CMK (cell line): ENCODE measurements at regions not wholly inside any gene's neighbourhood (a gene's known extent, or its start where the extent isn't known, plus 50 kb on each side); places are given as distances from the start of the nearest gene placed in this dataset.
"Not testable (repeated sequence)": the region's sequence is repeated elsewhere in the genome, so short reads cannot be mapped to it uniquely, and the experiment has no call there.

Experiments used
- DNase-seq: peaks from one replicate; pipeline ENCODE4 v3.0.0-alpha.2; 2010; ENCODE audit warnings: low read depth

DNA sequence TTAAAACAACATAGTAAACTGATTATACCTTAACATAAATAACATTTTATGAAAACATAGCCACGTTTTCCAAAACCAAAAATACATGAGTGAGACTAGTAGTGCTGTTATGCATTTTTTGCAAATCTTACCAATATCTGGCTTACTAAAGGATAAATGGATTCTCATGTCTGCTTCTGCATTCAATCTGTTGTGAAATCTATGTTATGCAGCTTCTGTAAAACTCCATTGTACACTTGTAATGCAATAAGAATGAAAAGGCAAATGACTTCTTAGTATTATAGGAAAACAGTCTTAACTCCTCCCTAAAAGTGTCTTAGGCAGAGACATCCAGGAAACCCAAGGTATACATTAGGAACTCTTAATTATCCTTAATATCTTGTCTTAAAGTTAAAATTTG lies 330.9 kb upstream of the THBS1 start:
- no peak for DNase-seq

DNA sequence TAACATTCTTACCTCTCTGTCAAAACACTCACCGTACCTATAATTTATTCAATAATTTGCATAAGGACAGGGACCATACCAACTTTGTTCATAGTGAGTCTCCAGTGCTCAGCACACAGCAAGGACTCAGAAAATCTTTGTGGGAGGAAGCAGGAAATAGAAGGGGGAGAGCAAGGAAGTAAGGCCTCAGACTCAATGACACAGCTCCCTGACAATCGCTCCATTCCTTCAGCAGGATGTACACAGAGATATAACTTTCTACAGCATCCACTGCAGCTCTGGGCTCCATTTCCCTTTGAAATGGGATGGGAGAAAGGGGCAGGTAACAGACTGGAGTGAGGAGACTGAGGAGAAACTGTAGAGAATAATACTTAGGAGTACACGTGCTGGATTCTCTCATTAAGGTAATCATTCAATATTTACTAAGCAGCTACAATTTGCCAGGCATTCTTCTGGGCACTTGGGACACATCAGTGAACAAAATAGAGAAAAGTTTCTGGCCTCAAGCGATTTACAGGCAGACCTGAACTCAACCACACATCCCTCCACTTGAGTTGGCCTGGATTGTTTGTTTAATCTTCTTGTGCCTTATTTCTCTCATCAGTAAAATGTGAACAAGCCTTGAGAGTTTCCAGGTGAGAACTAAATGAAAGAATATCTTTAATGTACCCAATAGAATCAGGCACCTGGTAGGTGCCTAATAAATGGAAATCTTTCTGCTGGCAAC lies 330.3 kb upstream of the THBS1 start:
- no peak for DNase-seq

DNA sequence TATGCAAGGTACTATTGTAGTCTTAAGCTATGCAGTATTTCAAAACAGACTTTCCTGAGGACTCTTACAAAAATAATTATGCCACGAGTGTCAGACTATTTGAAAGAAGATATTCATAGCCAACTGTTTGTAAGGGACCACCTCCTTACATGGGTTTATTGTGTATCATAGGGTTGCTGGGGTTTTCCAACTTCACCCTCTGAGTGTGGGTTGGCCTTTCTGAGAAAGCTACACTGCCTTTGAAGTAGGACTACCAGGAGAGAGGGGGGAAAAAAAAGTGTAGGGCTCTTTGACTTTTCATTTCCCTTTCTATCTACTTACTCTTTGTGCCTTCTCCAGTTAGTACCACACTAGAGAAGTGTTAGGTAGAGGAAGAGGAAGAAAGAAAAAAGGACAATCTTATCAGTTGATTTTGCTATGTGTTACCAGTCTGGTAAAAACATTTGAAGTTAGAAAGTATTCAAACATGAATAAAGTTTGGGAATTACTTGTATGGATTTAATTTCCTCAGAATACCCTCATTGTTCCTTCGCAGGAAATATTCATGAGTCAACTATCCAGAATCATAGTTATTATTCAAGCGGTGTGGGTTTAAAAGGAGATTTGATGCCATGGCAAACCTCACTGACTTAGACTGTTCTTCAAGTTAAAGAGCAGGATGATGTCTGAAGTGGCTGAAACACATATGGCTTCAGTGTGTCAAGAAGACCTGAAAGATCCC lies 329.3 kb upstream of the THBS1 start:
- no peak for DNase-seq

DNA sequence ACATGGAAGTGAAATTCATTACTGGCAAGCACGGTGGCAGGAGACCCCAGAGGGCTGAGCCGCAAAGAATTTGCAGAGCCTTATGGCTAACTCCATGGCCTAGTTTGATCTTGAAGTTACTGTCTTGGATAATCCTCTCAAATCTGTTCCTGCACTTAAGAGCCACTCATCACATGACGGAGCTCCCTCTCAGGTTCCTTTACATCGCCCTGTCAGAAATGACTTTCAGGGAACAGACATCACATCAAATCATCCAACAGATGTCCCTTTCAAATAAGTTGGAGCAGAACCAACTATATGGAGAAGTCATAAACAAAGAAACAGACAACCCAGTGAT lies 328.8 kb upstream of the THBS1 start:
- no peak for DNase-seq

DNA sequence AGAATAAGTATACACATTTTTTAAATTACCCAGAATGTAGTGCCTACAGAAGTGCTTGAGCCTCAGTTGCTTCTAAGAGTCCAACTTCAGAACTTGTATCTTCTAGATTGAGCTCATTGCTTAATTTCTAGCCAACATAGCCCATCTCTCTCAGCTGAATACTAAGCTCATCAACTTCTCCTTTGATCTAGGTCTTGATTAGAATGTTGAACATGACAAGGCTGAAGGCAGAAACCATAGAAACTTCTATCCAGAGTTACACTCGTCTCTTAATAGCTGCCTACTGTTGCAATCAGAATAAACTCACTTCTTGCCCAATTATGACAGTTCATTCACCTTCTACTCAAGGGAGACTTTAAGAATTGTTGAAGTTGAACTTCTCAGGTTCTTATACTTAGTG lies 327.3 kb upstream of the THBS1 start:
- DNase-seq: no peak

DNA sequence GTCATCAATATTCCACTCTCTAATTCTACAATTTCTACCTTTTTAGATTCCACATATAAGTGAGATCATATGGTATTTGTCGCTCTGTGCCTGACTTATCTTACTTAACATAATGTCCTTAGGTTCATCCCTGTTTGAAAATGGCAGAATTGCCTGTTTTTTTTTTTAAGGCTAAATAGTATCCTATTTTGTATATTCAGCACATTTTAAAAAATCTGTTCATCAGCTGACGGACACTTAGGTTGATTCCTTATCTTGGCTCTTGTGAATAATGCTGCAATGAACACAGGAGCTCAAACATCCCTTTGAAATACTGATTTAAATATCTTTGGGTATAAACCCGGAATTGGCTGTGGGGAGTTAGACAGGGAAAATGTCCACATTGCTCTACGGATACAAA lies 326.7 kb upstream of the THBS1 start:
- DNase-seq: no peak

DNA sequence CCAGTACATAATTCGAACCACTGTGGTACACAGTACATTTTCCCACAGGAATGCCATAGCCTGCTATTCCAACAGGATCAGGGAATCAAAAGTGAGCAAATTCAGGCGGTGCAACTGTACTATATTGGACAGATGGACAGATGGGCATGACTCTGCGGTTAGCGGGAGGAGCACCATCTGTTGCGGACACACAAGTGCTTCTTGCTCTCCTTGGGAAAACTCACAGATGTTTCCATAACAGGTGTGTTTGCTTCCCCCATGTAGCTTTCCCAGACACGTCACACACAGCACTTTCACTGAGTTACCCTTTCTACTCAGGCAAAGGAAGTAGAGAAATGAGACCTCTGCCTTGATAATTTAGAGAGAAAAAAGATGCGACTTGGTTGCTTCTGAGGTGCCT lies 325.1 kb upstream of the THBS1 start:
- no peak for DNase-seq

DNA sequence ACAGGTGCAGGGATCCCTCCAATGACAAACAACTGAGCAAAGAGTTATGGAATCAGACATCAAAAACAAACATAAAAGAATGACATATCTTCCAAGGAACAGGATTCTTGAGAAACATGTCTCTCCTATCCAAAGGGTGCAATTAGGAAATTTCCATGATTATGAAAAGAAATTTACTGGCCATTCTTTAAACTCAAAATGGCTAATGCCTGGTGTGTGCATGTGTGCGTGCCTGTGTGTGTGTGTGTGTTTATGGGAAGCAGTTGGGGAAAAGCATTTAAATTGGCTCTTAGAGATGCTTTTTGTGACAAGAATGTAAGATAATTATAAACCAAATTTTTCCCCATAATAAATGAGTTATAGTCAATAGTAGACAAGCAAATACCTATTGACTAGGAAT lies 320.5 kb upstream of the THBS1 start:
- DNase-seq: no peak

DNA sequence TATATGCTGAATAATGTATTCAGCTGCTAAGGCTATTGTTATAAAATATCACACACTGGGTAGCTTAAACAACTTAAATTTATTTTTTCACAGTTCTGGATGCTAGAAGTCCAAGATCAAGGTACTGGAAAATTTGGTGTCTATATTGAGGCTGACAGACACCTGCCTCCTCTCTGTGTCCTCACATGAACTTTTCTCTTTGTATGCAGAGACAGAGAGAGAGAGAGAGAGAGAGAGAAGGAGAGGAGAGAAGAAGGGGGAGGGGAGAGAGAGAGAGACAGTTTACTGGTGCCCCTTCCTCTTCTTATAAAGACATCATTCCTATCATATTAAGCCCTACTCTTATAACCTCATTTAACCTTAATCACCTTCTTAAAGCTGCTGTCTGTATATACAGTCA lies 320.1 kb upstream of the THBS1 start:
- no peak for DNase-seq

DNA sequence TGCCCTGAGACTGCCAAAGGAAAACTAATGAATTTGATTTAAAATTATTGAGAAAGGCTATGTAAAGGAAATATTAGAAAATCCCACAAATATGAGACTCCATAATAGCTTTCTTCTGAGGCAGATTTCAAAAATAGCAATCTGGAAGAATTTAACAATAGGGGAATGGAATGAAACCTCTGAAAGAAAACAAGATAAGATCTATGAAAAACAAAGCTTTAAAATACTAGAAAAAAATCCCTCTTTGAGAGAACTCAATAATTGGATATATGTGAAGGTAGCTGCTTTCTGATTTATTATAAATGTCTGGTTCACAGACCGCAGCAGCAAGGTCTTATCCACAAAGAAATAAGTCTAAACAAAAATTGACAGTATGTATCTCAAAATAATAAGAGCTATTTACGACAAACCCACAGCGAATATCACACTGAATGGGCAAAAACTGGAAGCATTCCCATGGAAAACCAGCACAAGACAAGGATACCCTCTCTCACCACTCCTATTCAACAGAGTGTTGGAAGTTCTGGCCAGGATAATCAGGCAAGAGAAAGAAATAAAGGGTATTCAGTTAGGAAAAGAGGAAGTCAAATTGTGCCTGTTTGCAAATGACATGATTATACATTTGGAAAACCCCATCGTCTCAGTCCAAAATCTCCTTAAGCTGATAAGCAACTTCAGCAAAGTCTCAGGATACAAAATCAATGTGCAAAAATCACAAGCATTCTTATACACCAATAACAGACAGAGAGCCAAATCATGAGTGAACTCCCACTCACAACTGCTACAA lies 319.3 kb upstream of the THBS1 start:
- not testable (repeated sequence) for DNase-seq

DNA sequence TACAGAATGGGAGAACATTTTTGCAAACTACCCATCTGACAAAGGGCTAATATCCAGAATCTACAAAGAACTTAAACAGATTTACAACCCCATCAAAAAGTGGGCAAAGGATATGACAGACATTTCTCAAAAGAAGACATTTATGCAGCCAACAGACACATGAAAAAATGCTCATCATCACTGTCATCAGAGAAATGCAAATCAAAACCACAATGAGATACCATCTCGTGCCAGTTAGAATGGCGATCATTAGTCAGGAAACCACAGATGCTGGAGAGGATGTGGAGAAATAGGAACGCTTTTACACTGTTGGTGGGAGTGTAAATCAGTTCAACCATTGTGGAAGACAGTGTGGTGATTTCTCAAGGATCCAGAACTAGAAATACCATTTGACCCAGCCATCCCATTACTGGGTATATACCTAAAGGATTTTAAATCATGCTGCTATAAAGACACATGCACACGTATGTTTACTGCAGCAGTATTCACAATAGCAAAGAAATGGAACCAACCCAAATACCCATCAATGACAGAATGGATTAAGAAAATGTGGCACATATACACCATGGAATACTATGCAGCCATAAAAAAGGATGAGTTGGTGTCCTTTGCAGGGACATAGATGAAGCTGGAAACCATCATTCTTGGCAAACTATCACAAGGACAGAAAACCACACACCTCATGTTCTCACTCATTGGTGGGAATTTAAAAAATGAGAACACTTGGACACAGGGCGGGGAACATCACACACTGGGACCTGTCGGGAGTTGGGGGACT lies 317.7 kb upstream of the THBS1 start:
- not testable (repeated sequence) for DNase-seq

DNA sequence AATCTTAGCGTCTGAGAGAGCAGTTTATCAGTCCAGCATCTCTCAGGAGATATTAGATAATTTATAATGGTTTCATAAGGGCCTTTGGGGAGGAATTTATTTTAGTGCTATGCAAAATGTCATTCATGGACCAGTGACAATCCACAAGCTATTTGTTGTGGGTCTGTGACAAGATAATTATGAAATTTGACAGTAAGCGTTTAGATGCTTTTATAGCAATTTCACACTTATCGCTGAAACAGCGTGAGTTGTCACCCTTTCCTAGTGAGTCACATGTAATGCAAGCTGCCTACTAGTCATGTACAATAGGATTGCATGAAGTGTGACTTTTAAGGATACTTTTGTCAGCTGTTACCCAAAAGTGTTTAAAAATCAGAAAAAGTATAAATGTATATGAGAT lies 315.6 kb upstream of the THBS1 start:
- no peak for DNase-seq

DNA sequence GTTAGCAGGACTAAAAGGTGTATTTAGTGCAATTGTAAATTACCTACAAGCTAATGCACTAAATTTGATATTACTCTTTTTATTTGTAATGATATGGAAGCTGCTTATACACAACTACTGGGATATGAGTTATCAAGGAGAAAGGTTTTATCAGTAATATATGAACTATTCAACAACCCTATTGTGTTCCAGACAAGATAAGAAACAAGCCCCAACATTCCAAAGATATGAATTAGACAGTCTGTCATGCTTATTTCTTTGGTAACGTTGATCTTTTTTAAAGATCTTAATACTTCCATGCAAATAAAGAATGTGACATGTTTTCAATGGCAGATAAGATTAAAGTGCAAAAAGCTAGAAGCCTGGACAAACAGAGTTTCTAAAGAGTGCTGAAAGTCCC lies 314.0 kb upstream of the THBS1 start:
- DNase-seq: no peak

DNA sequence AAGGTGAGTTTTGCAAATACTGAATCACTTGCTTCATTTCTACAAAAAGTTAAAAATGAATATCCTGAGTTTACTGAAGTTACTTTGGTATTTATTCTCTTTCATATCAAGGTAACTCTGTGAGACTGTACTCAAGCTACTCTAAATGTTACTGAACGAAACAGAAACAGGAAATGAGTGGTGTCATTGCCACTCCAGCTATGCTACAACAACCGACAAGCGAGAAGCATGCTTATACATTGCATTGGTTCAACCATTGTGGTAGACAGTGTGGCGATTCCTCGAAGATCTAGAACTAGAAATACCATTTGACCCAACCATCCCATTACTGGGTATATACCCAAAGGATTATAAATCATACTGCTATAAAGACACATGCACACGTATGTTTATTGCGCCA lies 313.2 kb upstream of the THBS1 start:
- no peak for DNase-seq

DNA sequence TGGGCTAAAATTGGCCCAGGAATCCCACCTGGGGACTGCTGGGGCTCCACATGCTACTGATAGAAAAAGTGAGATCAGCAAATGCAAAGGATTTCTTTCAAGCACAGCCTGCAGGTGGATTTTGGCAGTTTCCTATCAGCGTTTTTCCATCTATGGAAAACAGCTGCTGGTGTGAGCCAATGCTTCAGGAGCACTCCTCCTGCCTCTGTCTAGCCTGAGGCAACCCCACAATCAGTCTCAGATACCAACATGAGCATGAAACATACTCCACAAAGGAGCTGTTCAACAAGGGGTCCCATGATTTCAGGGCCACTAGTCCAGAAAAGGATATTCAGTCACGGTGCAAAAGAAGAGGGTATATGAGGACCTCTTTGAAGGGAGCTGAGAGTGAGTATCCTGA lies 311.5 kb upstream of the THBS1 start:
- DNase-seq: no peak

DNA sequence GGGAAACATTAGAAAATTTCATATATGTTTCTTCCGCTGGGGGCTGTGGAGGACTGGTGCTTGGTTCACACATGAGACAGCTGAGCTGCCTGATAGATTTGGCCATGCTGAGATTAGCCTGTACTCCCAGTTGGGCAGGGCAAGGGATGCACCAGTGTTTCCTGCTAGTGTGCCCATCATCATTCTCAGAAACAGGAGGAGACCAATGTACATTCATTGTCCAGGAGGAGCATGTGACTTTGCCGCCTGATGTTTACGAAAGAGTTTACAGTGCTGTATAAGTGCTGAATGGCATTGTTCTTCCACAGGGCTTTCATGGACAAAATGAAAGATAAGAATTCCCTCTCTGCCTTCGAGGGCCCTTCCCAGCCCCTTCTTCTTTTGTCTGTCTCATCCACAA lies 311.1 kb upstream of the THBS1 start:
- DNase-seq: no peak

DNA sequence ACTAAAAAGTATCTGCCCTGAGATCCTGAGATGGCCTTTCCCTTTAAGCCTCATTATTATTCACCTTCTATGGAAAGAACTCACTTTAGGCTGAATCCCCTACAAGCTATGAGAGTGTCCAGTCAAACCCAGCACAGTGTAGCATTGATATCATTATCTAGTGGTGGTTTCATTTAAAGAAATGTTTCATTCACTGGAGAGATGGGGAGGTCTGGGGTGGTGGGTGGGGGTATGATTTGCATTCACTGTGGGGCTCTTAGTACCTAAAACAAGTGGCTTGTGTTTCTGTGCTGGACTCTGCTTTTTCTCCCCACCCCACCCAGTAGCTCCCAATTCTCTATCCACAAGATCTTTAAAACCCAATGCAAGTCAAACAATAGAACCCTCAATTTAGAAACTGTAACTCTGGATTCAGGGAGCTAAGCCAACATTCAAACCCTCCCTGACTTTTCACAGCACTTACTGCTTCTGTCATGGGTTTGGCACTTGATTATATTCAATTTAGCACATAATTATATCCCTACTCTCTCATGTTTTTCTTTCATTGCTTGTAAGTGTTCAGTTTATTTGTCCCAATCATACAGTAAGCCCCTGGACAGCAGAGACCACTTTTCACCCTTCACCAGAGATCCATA lies 310.5 kb upstream of the THBS1 start:
- no peak for DNase-seq

DNA sequence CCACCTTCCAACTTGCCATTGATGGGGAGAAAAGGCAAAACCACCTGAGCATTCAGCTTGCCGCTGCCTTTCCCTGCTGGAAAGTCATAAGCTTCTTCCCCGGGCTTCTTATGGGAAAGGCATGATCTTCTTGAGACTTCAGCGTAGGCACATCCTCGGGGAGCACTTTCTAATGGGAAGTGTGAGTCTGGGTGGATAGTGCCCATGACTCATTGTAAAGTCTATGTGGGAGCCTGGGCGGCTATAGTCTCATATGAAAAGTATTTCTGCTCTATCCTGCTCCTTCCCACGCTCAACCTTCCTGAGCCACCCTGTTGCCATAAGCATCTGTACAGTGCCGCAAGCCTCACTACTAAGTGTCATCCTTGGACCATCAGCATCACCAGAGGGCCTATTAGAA lies 309.9 kb upstream of the THBS1 start:
- no peak for DNase-seq

DNA sequence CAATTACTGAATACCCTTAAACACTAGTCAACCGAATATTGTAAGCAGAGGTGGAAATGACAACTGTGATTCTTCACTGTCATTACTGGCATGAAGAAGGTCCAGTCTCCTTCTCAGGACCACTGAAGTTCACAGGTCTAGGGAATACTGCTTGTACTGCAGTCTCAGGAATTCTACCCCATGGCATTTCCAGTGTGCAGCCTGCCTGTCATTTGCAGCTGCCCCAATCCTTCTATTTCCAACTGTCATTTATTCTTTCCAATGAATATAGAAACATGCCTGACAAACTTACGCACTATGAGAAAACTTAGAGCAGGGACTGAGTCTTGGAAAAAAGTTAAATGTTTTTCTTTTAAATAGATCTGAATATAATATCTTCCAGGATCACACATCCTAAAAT lies 308.0 kb upstream of the THBS1 start:
- no peak for DNase-seq

DNA sequence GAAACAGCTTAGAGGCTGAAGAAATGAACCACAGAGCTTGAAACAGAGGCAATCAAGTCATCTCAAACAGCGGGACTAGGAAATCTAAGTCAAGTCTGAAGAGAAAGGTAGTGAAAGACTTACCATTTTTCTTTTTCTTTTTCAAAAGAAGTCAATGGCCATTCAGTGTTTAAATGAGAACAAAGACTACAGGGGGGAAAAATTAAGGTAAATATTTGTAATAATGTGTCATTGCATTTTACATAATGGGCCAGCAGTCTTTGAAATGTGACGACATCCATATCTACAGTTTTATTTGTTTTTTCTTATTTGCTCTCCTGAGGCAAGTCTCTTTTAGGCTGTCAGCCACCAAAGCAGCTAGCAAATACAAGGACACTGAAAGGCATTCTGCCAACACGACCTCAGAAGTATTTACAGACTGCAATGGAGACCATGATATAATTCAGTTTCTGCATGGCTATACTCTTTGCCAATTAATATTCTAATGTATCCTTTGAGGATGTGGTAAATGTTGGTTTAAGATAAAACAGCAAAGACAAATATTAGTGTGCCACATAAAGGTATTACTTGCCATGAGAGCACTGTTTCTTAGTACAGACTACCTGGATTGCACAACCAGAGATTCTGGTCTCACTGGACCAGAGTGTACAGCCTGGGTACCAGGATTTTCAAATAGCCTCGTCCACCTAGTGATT lies 307.0 kb upstream of the THBS1 start:
- DNase-seq: no peak

DNA sequence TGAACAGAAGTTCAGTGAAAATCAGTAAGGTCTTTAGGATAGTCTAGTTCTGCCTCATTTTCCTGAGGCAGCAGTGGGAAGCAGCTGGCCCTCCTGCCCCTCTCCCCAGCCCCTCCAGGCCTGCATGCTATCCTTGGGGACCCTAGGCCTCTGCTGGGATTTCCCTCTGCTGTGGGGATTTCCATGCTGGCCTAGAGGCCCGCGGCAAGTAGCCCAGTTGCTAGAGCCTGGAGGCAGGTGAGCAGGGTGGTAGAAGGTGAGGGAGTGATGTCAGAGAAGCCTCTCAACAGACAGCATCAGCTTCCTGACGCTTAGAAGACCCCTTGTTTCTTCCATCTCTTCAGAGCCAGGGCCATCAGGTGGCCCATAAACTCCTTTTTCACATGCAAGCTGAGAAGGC lies 305.8 kb upstream of the THBS1 start:
- no peak for DNase-seq
